ENCODE measurements at regions not wholly inside any gene's neighbourhood (a gene's known extent, or its start where the extent isn't known, plus 50 kb on each side); places are given as distances from the start of the nearest gene placed in this dataset.

DNA sequence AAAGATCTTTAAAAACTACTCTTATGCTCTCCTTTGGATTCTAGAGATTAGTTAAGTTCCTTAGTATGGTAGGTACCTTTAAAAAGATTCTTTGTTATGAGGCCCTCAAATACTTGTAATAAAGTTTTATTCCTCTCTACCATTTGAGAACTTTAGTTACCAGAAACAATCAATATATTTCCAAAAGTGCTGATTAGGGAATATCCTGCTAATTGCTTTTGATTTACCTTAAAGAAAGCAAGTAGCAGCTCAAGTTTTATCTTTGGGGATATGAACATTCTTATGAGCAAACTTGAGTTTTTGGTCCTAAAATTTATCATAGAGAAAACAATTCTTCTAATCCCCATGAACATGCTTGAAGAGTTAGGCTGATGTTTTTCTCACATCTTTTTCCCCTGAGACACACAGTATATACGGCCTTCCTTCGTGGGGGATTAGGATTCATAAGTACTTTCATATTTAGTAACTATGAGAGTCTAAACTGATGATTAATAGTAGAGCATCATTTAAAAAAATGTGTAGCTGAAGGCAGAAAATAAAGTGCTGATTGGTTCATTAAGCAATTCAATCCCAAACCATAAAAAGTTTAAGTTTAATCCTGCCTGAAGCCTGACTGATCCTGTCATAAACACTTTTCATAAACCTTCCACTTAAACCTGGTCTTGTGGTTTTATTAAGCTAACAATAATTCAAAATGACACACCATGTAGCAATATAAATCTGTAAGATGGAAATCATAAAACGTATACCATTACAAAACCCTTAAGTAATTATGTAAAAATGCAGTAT is 380.5 kb upstream of the FBXO33 start:
- H3K9me3 ChIP-seq (ENCODE audit: severe bottlenecking): no peaks in the 10 kb centered on the region
- H3K27me3 ChIP-seq (ENCODE audit: insufficient read depth, low read depth, severe bottlenecking): peaks cover 36% of the 10 kb centered on the region
- no peak overlapping the region for H3K27ac ChIP-seq
- DNase-seq: no peak
- H3K4me3 ChIP-seq (ENCODE audit: low read depth, low read length): no peak overlapping the region
- TF ChIP-seq, protein P1, sequence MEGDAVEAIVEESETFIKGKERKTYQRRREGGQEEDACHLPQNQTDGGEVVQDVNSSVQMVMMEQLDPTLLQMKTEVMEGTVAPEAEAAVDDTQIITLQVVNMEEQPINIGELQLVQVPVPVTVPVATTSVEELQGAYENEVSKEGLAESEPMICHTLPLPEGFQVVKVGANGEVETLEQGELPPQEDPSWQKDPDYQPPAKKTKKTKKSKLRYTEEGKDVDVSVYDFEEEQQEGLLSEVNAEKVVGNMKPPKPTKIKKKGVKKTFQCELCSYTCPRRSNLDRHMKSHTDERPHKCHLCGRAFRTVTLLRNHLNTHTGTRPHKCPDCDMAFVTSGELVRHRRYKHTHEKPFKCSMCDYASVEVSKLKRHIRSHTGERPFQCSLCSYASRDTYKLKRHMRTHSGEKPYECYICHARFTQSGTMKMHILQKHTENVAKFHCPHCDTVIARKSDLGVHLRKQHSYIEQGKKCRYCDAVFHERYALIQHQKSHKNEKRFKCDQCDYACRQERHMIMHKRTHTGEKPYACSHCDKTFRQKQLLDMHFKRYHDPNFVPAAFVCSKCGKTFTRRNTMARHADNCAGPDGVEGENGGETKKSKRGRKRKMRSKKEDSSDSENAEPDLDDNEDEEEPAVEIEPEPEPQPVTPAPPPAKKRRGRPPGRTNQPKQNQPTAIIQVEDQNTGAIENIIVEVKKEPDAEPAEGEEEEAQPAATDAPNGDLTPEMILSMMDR (IDR thresholded peaks at IDR 0.05; ENCODE audit: low read depth, low read length): no peak
- no peaks in the 10 kb centered on the region for H3K36me3 ChIP-seq

DNA sequence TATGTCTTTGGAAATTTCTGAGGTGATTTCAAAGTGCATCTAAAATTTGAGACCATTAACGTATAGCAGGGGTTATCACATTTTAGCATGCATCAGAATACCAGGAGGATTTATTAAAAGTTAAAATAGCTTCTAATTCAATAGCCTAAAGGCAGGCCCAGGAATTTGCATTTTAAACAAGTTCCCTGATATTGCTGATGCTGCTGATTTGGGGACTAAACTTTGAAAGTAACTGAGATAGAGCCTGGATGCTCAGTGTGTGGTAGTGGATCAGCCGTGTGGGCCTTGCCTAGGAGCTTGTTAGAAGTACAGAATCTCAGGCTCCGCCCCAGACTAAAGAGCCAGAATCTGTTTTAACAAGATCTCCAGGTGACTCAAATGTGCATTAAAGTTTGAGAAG is 375.0 kb upstream of the FBXO33 start:
- TF ChIP-seq, protein P1 (IDR thresholded peaks at IDR 0.05; ENCODE audit: low read depth, low read length): no peak
- H3K36me3 ChIP-seq: no peaks in the 10 kb centered on the region
- H3K9me3 ChIP-seq (ENCODE audit: severe bottlenecking): no peaks in the 10 kb centered on the region
- H3K4me3 ChIP-seq (ENCODE audit: low read depth, low read length): no peak overlapping the region
- H3K27me3 ChIP-seq (ENCODE audit: insufficient read depth, low read depth, severe bottlenecking): peaks cover 22% of the 10 kb centered on the region
- no peak for DNase-seq
- no peak overlapping the region for H3K27ac ChIP-seq

DNA sequence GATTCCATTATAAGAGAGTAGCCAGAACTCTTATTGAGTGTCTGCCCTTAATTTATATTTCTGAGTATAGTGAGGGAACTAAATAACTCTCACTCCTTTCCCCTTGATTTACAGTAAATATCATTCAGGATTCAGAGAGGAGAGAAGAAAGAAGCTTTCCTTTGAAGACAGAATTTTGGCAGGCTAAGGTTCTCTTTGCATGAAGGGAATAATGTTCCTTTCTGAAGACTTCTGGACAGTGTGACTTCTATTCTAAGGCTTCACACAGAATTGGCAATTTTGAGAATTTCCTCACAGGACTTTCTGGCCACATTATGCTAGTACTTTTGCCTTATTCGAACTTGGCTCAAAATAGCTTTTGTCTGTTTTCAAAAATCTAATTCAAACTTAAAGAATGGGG is 352.2 kb upstream of the FBXO33 start:
- H3K4me3 ChIP-seq (ENCODE audit: low read depth, low read length): no peak overlapping the region
- no peak overlapping the region for H3K27ac ChIP-seq
- no peak for DNase-seq
- no peaks in the 10 kb centered on the region for H3K9me3 ChIP-seq (ENCODE audit: severe bottlenecking)
- H3K36me3 ChIP-seq: no peaks in the 10 kb centered on the region
- TF ChIP-seq, protein P1 (IDR thresholded peaks at IDR 0.05; ENCODE audit: low read depth, low read length): no peak
- peaks cover 44% of the 10 kb centered on the region for H3K27me3 ChIP-seq (ENCODE audit: insufficient read depth, low read depth, severe bottlenecking)

DNA sequence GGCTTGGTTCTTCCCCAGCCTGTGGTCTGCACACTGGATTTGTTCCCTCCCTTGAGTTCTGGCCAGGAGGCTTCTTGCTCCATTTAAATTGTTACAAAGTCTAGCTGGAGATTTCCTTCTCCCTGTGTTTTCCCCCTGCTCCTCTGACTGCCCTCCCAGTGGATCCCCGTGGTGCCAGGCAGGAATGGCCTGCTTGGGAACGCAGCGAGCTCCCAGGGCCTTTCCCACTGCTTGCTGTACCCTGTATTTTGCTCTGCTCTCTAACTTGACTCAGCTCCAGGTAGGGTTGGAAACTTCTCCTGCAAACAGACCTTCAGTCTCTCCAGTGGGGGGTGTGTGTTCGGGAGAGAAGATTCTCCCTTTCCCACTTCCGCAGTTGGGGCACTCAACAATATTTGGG is 349.2 kb upstream of the FBXO33 start:
- no peaks in the 10 kb centered on the region for H3K9me3 ChIP-seq (ENCODE audit: severe bottlenecking)
- TF ChIP-seq, protein P1 (IDR thresholded peaks at IDR 0.05; ENCODE audit: low read depth, low read length): no peak
- no peak overlapping the region for H3K27ac ChIP-seq
- DNase-seq: no peak
- H3K36me3 ChIP-seq: no peaks in the 10 kb centered on the region
- no peak overlapping the region for H3K4me3 ChIP-seq (ENCODE audit: low read depth, low read length)
- peaks cover 36% of the 10 kb centered on the region for H3K27me3 ChIP-seq (ENCODE audit: insufficient read depth, low read depth, severe bottlenecking)

DNA sequence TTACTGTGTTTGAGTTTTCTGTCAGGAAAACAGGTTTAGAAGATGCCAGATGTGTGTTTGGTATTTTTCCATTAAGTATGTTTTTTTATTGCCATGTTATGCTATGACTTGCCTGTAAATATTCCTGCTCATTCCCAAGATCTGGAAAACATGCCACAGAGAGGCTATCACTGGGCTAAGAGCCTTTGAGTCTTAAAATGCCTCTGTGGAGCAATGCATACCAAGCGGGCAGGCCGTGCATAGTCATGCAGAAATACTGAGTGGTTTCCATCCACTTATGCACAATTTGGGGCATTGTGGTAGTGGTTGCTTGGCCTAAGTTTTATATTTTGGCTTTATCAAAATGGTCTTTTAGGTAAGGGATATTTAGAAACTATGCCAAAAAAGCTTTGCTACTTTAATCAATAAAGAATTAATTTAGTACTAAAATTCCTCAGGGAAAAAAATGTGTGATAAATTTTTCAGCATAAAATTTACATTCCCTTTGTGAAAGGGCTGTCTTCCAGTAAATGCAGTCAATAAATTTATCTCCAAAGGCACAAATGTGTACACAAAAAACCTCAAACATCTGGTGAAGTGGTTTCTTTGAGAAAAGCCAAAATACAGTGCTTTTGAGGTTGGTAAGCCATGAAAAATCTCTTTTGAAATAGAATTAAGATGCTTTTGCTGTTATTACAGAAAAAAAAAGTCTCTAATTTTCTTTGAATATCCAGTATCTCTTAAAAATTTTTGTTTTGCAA is 341.3 kb upstream of the FBXO33 start:
- H3K27ac ChIP-seq: no peak overlapping the region
- H3K9me3 ChIP-seq (ENCODE audit: severe bottlenecking): no peaks in the 10 kb centered on the region
- H3K4me3 ChIP-seq (ENCODE audit: low read depth, low read length): no peak overlapping the region
- no peaks in the 10 kb centered on the region for H3K36me3 ChIP-seq
- peaks cover 17% of the 10 kb centered on the region for H3K27me3 ChIP-seq (ENCODE audit: insufficient read depth, low read depth, severe bottlenecking)
- TF ChIP-seq, protein P1 (IDR thresholded peaks at IDR 0.05; ENCODE audit: low read depth, low read length): no peak
- DNase-seq: no peak

All from WERI-Rb-1 (cell line).